PFSK-1 (cell line): ENCODE measurements at regions not wholly inside any gene's neighbourhood (a gene's known extent, or its start where the extent isn't known, plus 50 kb on each side); places are given as distances from the start of the nearest gene placed in this dataset.

Experiments
- FOXP2 ChIP-seq: optimal IDR thresholded peaks from 2 replicates; pipeline ENCODE3; 2011; ENCODE audit warnings: borderline replicate concordance, control low read depth, inconsistent platforms; ENCODE audit not compliant: insufficient read depth; ENCODE audit errors: extremely low read length, extremely low read depth
- POLR2AphosphoS5 ChIP-seq: IDR thresholded peaks from 2 replicates; pipeline ENCODE4 v1.6.1; 2012; ENCODE audit warnings: low read depth, mild to moderate bottlenecking, control low read depth, low read length, moderate library complexity
- REST ChIP-seq, 2 experiments: IDR thresholded peaks; 2 replicates each; pipeline versions ENCODE4 v1.6.1 to v1.8.0; 2011 to 2012; ENCODE audit warnings: low read depth in 2 of 2, low read length in 2 of 2, control low read depth in 1 of 2, inconsistent platforms in 1 of 2, mild to moderate bottlenecking in 1 of 2, moderate library complexity in 1 of 2; ENCODE audit not compliant: insufficient read depth in 1 of 2
- SIN3A ChIP-seq: IDR thresholded peaks from 2 replicates; pipeline ENCODE4 v1.6.1; 2012; ENCODE audit warnings: mild to moderate bottlenecking, low read length, moderate library complexity, borderline replicate concordance; ENCODE audit not compliant: insufficient read depth
- TAF1 ChIP-seq: IDR thresholded peaks from 2 replicates; pipeline ENCODE4 v1.6.1; 2012; ENCODE audit warnings: low read length, control low read depth, borderline replicate concordance; ENCODE audit not compliant: insufficient read depth

DNA sequence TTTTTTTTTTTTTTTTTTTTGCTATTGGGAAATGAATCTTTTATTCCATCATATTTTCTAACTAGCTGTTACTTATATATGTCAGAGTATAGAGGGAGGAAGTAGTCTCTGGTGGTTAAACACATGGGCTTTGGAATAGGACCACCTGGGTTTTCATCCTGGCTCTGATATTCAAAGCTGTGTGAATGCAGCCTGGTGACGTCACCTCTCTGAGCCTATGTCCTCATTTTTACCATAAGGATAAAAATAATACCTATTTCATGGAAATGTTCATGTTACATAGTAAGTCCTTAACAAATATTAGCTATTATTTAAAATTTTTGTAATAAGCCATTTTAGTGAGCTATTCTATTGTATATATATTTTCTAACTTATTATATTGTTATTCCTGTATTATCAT, 58.8 kb upstream of the TOX2 start:
- TF ChIP-seq POLR2AphosphoS5 (no peak), FOXP2 (no peak), SIN3A (no peak), REST (IDR thresholded peaks at IDR 0.05; ENCODE audit: insufficient read depth in 1 of 2, low read depth in 2 of 2, low read length in 2 of 2) (no peak), TAF1 (no peak)
